ENCODE measurements at regions not wholly inside any gene's neighbourhood (a gene's known extent, or its start where the extent isn't known, plus 50 kb on each side); places are given as distances from the start of the nearest gene placed in this dataset.
"Not testable (repeated sequence)": the region's sequence is repeated elsewhere in the genome, so short reads cannot be mapped to it uniquely, and the experiment has no call there.

DNA sequence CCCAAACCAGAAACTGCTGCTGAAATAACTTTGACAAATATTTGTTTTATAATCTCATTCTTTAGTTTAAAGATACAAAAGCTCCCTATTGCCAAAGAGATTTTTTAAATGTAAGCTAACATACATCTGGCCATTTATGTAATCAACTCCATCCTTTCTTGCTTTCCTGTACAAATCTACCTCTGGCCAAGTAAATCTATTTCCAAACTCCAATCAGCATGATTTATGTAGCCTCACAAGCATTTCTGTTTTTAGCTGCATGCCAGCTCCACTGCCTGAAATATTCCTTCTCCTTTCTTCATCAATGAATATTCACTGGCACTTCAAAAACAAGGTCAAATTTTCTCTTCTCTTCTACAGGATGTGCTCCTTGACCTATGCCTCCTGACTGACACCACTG, 80.0 kb downstream of the SHOX2 start:
- no peak for DNase-seq (ENCODE audit: low read depth in 3 of 3, low spot score in 2 of 3)

DNA sequence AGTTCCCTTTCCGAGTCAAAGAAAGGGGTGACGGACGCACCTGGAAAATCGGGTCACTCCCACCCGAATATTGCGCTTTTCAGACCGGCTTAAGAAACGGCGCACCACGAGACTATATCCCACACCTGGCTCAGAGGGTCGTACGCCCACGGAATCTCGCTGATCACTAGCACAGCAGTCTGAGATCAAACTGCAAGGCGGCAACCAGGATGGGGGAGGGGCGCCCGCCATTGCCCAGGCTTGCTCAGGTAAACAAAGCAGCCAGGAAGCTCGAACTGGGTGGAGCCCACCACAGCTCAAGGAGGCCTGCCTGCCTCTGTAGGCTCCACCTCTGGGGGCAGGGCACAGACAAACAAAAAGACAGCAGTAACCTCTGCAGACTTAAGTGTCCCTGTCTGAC, 86.3 kb downstream of the SHOX2 start:
- DNase-seq (ENCODE audit: low read depth in 3 of 3, low spot score in 2 of 3): not testable (repeated sequence)

DNA sequence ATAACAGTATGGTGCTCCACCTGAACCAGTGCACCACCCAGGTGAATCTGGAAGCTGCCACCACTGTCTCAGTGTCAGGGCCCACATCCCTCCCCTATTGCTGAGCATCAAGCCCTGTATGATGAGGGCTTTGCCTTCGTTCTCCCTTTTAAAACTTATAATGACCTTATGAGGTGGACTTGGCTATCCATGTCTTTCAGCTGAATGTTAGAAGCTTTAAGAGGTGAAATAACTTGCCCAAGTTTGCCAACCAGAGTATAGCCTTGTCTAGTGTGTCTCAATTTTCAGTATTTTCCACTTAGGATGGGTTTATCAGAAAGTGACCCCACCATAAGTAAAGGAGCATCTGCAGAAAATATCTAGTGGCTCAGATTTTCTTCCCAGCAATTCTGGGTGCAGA, 87.8 kb downstream of the SHOX2 start:
- no peak for DNase-seq (ENCODE audit: low read depth in 3 of 3, low spot score in 2 of 3)

GRCh38 chr3:158012901-158013300, 93.3 kb downstream of the SHOX2 start:
- DNase-seq (ENCODE audit: low read depth in 3 of 3, low spot score in 2 of 3): no peak

GRCh38 chr3:158005391-158006100, 100.7 kb downstream of the SHOX2 start:
- DNase-seq (ENCODE audit: low read depth in 3 of 3, low spot score in 2 of 3): no peak

DNA sequence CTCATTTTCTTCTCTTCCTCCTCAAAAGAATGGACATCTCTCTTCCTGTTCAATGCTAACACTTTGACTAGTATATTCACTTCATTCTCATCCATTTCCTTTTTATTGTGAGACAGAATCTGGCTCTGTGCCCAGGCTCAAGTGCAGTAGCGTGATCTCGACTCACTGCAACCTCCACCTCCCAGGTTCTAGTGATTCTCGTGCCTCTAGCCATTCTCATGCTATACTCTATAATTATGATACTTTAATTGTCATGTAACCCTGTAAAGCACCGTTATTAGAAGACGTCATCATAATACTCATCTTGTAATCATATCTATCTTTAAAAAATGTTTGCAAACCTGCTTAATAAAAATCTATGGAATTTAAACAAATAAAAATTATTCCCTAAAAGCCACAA, 107.0 kb downstream of the SHOX2 start:
- no peak for DNase-seq (ENCODE audit: low read depth in 3 of 3, low spot score in 2 of 3)

DNA sequence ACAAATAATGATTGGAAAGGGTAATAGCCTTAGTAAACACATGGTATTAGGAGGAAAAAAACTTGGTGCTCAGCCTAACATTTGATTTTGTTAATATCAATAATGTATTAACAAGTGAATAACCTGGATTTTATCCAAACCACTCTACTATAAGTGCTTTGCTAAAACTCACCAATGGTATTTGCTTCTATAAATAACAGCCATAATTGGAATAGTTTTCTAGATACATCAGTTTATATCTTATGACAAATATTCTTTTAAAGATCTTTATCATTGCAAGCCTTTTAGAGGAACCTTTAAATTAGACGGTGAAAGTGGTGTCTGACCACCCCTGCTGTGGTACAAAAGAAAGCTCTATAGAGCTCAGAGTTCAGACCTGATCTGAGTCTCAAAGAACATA, 123.9 kb downstream of the SHOX2 start:
- DNase-seq (ENCODE audit: low read depth in 3 of 3, low spot score in 2 of 3): no peak

- no peak for DNase-seq (ENCODE audit: low read depth in 3 of 3, low spot score in 2 of 3)
These were observed 124.4 kb downstream of the SHOX2 start for GRCh38 chr3:157981819-157982218.

DNA sequence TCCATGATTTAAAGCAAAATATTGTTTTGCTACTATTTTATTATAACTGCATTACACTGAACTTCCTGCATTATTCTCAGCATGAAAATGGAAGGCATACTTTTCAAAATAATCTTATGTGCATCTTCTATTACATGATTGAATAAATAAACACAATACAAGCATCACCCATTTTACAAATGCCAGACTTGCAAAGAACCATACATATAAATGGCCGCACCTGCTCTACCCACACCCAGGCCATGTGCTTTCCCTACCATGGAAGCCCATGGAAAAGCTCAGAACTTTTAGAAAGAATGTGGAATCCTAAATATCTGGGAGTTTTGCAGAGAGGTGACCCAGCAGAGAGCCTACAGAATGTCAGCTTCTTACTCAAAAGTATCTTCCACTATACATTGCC, 127.2 kb downstream of the SHOX2 start:
- DNase-seq (ENCODE audit: low read depth in 3 of 3, low spot score in 2 of 3): no peak

DNA sequence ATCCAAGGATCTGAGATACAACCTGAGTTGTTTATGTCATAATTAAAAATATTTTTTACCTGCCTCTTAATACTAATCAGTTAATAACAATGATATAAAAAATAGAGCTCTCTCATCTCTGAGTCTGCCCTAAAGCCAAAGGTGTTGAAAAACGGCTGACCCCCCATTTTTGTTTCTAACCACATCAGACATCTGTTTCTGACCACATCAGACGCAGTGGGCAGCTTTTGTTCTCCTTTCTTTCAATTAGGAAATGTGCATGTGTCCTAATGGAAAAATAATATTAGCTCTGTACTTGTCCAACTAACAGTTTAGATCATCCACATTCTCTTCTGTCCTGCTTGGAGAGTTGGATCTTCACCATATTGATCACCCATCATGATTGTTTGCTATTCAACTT, 144.6 kb downstream of the SHOX2 start:
- DNase-seq (ENCODE audit: low read depth in 3 of 3, low spot score in 2 of 3): no peak

GRCh38 chr3:157958457-157958856, 147.8 kb downstream of the SHOX2 start:
- DNase-seq (ENCODE audit: low read depth in 3 of 3, low spot score in 2 of 3): peak; percentile 27 to 45 (median 44)

- DNase-seq (ENCODE audit: low read depth in 3 of 3, low spot score in 2 of 3): no peak
These were observed 149.4 kb downstream of the SHOX2 start for GRCh38 chr3:157956850-157957249.

GRCh38 chr3:157956176-157956575, 150.0 kb downstream of the SHOX2 start:
- DNase-seq (ENCODE audit: low read depth in 3 of 3, low spot score in 2 of 3): no peak

DNA sequence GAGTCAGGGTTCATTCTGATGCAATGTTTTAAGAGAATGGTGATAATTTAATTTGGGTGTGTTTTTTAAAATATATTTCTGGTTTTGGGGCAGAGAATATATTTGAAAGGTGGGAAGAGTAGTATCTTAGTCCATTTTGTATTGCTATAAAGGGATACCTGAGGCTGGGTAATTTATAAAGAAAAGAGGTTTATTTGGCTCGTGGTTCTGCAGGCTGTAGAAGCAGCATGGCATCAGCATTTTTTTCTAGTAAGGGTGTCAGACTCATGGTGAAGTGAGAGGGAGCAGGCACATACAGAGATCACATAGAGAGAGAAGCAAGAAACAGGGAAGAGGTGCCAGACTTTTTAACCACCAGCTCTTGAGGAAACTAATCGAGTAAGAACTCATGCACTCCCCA, 152.7 kb downstream of the SHOX2 start:
- DNase-seq (ENCODE audit: low read depth in 3 of 3, low spot score in 2 of 3): no peak

DNA sequence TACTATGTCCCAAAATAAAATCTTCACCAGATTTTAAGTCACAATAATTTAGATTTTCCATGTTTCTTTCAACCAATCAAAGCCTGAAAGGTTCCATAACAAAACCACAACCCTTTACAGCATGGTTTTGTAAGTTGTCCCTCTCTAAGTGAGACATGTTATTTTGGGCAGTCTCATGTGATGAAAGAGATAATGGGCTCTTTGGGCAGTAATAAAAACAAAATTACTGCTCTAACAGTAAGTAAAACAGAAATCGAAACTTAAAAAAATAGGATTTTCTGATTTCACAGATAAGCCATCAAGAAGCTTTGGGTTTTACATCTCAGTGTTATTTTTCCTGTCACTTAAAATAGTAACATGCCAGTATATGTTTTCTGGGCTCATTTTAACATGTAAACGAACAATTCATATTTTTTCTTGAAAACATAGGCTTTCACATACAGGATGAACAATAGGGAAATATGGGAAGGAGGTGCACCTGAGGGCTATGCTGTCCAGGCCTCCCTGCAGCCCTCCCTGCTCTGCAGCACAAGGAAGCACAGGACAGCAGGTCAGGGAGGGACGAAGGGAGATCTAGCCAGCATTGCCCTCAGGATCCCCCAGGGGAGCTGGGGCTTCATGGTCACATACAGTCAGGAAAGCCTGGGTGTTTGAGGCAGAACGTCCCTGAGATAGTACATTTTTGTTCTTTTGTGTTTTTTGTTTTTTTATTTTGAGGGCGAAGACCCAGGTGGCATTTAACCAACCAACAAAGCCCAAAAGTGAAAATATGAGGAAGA, 157.4 kb downstream of the SHOX2 start:
- no peak for DNase-seq (ENCODE audit: low read depth in 3 of 3, low spot score in 2 of 3)

GRCh38 chr3:157939166-157939565, 167.1 kb downstream of the SHOX2 start:
- DNase-seq (ENCODE audit: low read depth in 3 of 3, low spot score in 2 of 3): no peak

DNA sequence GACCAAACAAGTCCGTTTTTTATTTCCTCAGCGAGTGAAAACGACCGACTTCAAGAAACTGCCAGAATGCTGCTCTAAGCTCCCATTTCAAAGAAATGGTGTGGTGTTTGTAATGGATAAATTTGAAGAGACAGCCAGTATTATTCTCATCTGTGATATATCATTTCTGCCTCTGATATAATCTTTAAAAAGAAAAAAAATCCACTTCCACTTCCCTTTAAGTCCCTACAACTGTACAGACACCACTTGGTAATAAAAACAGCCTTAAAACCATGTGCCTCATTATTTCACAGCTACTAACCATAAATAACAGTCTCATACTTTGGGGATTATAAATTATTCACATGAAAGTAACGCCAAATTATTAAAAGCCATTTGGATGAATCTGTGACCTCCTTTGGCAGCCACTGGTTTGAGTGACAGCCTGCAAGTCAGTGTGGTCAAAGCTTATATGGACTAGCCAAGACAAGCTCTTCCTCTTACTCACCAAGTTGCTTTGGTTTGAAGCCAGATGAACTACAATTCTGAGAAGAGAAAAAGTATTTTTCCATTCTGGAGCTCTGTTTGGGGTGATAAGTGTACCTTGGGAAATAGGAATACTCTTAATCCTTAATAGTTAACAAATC, 168.0 kb downstream of the SHOX2 start:
- DNase-seq (ENCODE audit: low read depth in 3 of 3, low spot score in 2 of 3): no peak

DNA sequence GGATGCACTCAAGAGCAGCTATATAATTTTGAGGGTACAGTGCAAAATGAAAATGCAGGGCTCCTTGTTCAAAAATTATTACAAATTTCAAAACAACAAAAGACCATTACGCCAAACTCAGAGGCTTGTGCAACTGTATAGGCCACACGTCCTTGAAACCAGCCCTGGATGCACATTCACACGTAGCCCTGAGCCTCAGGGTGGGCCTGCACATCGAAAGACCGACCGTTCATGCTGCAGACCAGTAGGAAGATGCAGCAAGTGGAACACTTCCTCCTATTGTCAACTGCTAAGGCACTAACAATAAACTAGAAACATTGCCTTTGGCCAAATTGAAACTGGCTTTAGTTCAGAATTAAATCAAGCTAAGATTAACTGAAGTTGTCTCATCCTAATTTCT, 174.7 kb downstream of the SHOX2 start:
- no peak for DNase-seq (ENCODE audit: low read depth in 3 of 3, low spot score in 2 of 3)

- no peak for DNase-seq (ENCODE audit: low read depth in 3 of 3, low spot score in 2 of 3)
These were observed 176.0 kb downstream of the SHOX2 start for GRCh38 chr3:157930000-157930780.

GRCh38 chr3:157926822-157927221, 179.4 kb downstream of the SHOX2 start:
- no peak for DNase-seq (ENCODE audit: low read depth in 3 of 3, low spot score in 2 of 3)

GRCh38 chr3:157922614-157923013, 183.6 kb downstream of the SHOX2 start:
- DNase-seq (ENCODE audit: low read depth in 3 of 3, low spot score in 2 of 3): no peak
